ENCODE measurements at regions not wholly inside any gene's neighbourhood (a gene's known extent, or its start where the extent isn't known, plus 50 kb on each side); places are given as distances from the start of the nearest gene placed in this dataset.
"Not testable (repeated sequence)": the region's sequence is repeated elsewhere in the genome, so short reads cannot be mapped to it uniquely, and the experiment has no call there.

GRCh38 chr22:47309946-47310345 lies 547.5 kb downstream of the TBC1D22A start:
- Mint-ChIP-seq H3K9me3 (peaks cover 5% of the 10 kb centered on the region), H3K36me3 (ENCODE audit: insufficient read depth) (no peaks in the 10 kb centered on the region), H3K4me3 (no peak overlapping the region), H3K4me1 (ENCODE audit: low read depth) (no peaks in the 10 kb centered on the region), H3K27me3 (ENCODE audit: low read depth) (no peaks in the 10 kb centered on the region)
- DNase-seq, result no peak
- ATAC-seq, result no peak

GRCh38 chr22:47309476-47309875 lies 547.0 kb downstream of the TBC1D22A start:
- ATAC-seq, result no peak
- peaks cover 5% of the 10 kb centered on the region for H3K9me3 Mint-ChIP-seq

GRCh38 chr22:47308886-47309285 lies 546.4 kb downstream of the TBC1D22A start:
- Mint-ChIP-seq H3K4me1 (ENCODE audit: low read depth) (no peaks in the 10 kb centered on the region), H3K4me3 (no peak overlapping the region), H3K36me3 (ENCODE audit: insufficient read depth) (no peaks in the 10 kb centered on the region), H3K27me3 (ENCODE audit: low read depth) (no peaks in the 10 kb centered on the region), H3K9me3 (peaks cover 5% of the 10 kb centered on the region)
- no peak for DNase-seq
- no peak for ATAC-seq

More at GRCh38 chr22:47309476-47309875, 547.0 kb downstream of the TBC1D22A start:
- no peak for DNase-seq
- no peak overlapping the region for H3K4me3 Mint-ChIP-seq
- no peaks in the 10 kb centered on the region for H3K36me3 Mint-ChIP-seq (ENCODE audit: insufficient read depth)
- H3K27me3 Mint-ChIP-seq (ENCODE audit: low read depth), result no peaks in the 10 kb centered on the region
- H3K4me1 Mint-ChIP-seq (ENCODE audit: low read depth), result no peaks in the 10 kb centered on the region

GRCh38 chr22:47307822-47308221 lies 545.4 kb downstream of the TBC1D22A start:
- ATAC-seq, result no peak
- H3K4me1 Mint-ChIP-seq (ENCODE audit: low read depth), result no peaks in the 10 kb centered on the region
- no peak for DNase-seq
- H3K36me3 Mint-ChIP-seq (ENCODE audit: insufficient read depth), result no peaks in the 10 kb centered on the region
- H3K9me3 Mint-ChIP-seq, result peaks cover 5% of the 10 kb centered on the region
- no peaks in the 10 kb centered on the region for H3K27me3 Mint-ChIP-seq (ENCODE audit: low read depth)
- no peak overlapping the region for H3K4me3 Mint-ChIP-seq

GRCh38 chr22:47307326-47307725 lies 544.9 kb downstream of the TBC1D22A start:
- ATAC-seq (no peak), DNase-seq (no peak)
- H3K4me3 Mint-ChIP-seq, result no peak overlapping the region
- no peaks in the 10 kb centered on the region for H3K36me3 Mint-ChIP-seq (ENCODE audit: insufficient read depth)
- H3K27me3 Mint-ChIP-seq (ENCODE audit: low read depth), result no peaks in the 10 kb centered on the region
- H3K4me1 Mint-ChIP-seq (ENCODE audit: low read depth), result no peaks in the 10 kb centered on the region
- H3K9me3 Mint-ChIP-seq, result peaks cover 3% of the 10 kb centered on the region

- H3K4me3 Mint-ChIP-seq, result no peak overlapping the region
These were observed 542.4 kb downstream of the TBC1D22A start for GRCh38 chr22:47304854-47305253.

GRCh38 chr22:47304191-47304831 lies 541.9 kb downstream of the TBC1D22A start:
- no peaks in the 10 kb centered on the region for H3K4me1 Mint-ChIP-seq (ENCODE audit: low read depth)
- H3K4me3 Mint-ChIP-seq, result no peak overlapping the region
- DNase-seq, result no peak
- H3K36me3 Mint-ChIP-seq (ENCODE audit: insufficient read depth), result no peaks in the 10 kb centered on the region
- H3K27me3 Mint-ChIP-seq (ENCODE audit: low read depth), result no peaks in the 10 kb centered on the region
- H3K9me3 Mint-ChIP-seq, result no peaks in the 10 kb centered on the region
- no peak for ATAC-seq

More at GRCh38 chr22:47304854-47305253, 542.4 kb downstream of the TBC1D22A start:
- no peak for ATAC-seq
- no peaks in the 10 kb centered on the region for H3K27me3 Mint-ChIP-seq (ENCODE audit: low read depth)
- H3K36me3 Mint-ChIP-seq (ENCODE audit: insufficient read depth), result no peaks in the 10 kb centered on the region
- H3K9me3 Mint-ChIP-seq, result no peaks in the 10 kb centered on the region
- DNase-seq, result no peak
- no peaks in the 10 kb centered on the region for H3K4me1 Mint-ChIP-seq (ENCODE audit: low read depth)

- no peak for ATAC-seq
- Mint-ChIP-seq H3K4me3 (no peak overlapping the region), H3K4me1 (ENCODE audit: low read depth) (no peaks in the 10 kb centered on the region), H3K27me3 (ENCODE audit: low read depth) (no peaks in the 10 kb centered on the region), H3K36me3 (ENCODE audit: insufficient read depth) (no peaks in the 10 kb centered on the region), H3K9me3 (no peaks in the 10 kb centered on the region)
- DNase-seq, result no peak
These were observed 540.9 kb downstream of the TBC1D22A start for GRCh38 chr22:47303161-47303890.

GRCh38 chr22:47302587-47302986 lies 540.1 kb downstream of the TBC1D22A start:
- not testable (repeated sequence) for H3K36me3 Mint-ChIP-seq (ENCODE audit: insufficient read depth); H3K9me3 Mint-ChIP-seq; H3K27me3 Mint-ChIP-seq (ENCODE audit: low read depth); H3K4me3 Mint-ChIP-seq; H3K4me1 Mint-ChIP-seq (ENCODE audit: low read depth); ATAC-seq; DNase-seq

- H3K4me3 Mint-ChIP-seq, result no peak overlapping the region
- no peaks in the 10 kb centered on the region for H3K27me3 Mint-ChIP-seq (ENCODE audit: low read depth)
- no peaks in the 10 kb centered on the region for H3K9me3 Mint-ChIP-seq
- ATAC-seq (no peak), DNase-seq (no peak)
- H3K36me3 Mint-ChIP-seq (ENCODE audit: insufficient read depth), result no peaks in the 10 kb centered on the region
- no peaks in the 10 kb centered on the region for H3K4me1 Mint-ChIP-seq (ENCODE audit: low read depth)
These were observed 539.5 kb downstream of the TBC1D22A start for GRCh38 chr22:47301820-47302475.

GRCh38 chr22:47300698-47301405 lies 538.4 kb downstream of the TBC1D22A start:
- Mint-ChIP-seq H3K9me3 (no peaks in the 10 kb centered on the region), H3K4me3 (no peak overlapping the region), H3K27me3 (ENCODE audit: low read depth) (no peaks in the 10 kb centered on the region), H3K36me3 (ENCODE audit: insufficient read depth) (no peaks in the 10 kb centered on the region), H3K4me1 (ENCODE audit: low read depth) (no peaks in the 10 kb centered on the region)
- ATAC-seq (no peak), DNase-seq (no peak)

- ATAC-seq, result no peak
- H3K36me3 Mint-ChIP-seq (ENCODE audit: insufficient read depth), result no peaks in the 10 kb centered on the region
These were observed 537.6 kb downstream of the TBC1D22A start for GRCh38 chr22:47299863-47300697.

GRCh38 chr22:47299211-47299862 lies 536.9 kb downstream of the TBC1D22A start:
- Mint-ChIP-seq H3K4me3 (no peak overlapping the region), H3K36me3 (ENCODE audit: insufficient read depth) (no peaks in the 10 kb centered on the region), H3K9me3 (no peaks in the 10 kb centered on the region), H3K27me3 (ENCODE audit: low read depth) (peaks cover 2% of the 10 kb centered on the region), H3K4me1 (ENCODE audit: low read depth) (no peaks in the 10 kb centered on the region)
- ATAC-seq (no peak), DNase-seq (no peak)

More at GRCh38 chr22:47299863-47300697, 537.6 kb downstream of the TBC1D22A start:
- H3K4me3 Mint-ChIP-seq, result no peak overlapping the region
- H3K27me3 Mint-ChIP-seq (ENCODE audit: low read depth), result no peaks in the 10 kb centered on the region
- DNase-seq, result no peak
- H3K4me1 Mint-ChIP-seq (ENCODE audit: low read depth), result no peaks in the 10 kb centered on the region
- no peaks in the 10 kb centered on the region for H3K9me3 Mint-ChIP-seq
